Right lobe of liver (tissue), 4 donors: ENCODE measurements at regions not wholly inside any gene's neighbourhood (a gene's known extent, or its start where the extent isn't known, plus 50 kb on each side); places are given as distances from the start of the nearest gene placed in this dataset.

Experiments
- POLR2A ChIP-seq: fragments of 450-650 bp; IDR thresholded peaks from one replicate; pipeline ENCODE4 v1.6.1; 2017; ENCODE audit warnings: antibody characterized with exemption, mild to moderate bottlenecking
- TF ChIP-seq, protein P1 (sequence below), 4 donors: fragments of 200-600 bp in 3 of 4; fragments of 450-650 bp in 1 of 4; IDR thresholded peaks; one replicate each; pipeline versions ENCODE4 v1.5.1 to v1.8.0; 2016 to 2022; ENCODE audit warnings: antibody characterized with exemption in 4 of 4, mild to moderate bottlenecking in 2 of 4
- donor health status: DM: no; HTN: no; CAD: no.
- donor health status: DM: no; HTN: no; CAD: no.
- donor health status: DM: no; HTN: yes; CAD: no.

DNA sequence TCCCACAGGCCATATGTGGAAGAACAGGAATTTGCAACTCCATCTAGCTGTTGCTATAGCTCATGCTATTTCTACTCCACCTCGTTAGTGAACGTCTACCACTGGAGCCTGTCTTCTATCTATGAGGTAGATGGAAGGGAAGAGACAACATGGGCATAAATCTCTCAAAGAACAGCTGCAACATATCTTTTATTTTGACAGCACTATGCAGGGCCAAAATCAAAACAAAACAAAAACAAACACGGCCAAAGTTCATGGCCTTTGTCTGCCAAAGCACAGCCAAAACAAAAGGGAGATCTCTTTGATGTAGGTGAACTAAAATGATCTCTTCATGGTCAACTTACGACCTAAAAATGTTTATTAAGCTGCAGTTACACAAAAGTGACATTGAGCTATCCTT is 215.2 kb upstream of the MPPED2 start:
- no peak for TF ChIP-seq POLR2A
- TF ChIP-seq, protein P1, sequence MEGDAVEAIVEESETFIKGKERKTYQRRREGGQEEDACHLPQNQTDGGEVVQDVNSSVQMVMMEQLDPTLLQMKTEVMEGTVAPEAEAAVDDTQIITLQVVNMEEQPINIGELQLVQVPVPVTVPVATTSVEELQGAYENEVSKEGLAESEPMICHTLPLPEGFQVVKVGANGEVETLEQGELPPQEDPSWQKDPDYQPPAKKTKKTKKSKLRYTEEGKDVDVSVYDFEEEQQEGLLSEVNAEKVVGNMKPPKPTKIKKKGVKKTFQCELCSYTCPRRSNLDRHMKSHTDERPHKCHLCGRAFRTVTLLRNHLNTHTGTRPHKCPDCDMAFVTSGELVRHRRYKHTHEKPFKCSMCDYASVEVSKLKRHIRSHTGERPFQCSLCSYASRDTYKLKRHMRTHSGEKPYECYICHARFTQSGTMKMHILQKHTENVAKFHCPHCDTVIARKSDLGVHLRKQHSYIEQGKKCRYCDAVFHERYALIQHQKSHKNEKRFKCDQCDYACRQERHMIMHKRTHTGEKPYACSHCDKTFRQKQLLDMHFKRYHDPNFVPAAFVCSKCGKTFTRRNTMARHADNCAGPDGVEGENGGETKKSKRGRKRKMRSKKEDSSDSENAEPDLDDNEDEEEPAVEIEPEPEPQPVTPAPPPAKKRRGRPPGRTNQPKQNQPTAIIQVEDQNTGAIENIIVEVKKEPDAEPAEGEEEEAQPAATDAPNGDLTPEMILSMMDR (IDR thresholded peaks at IDR 0.05), result no peak
